B cell (primary cell): ENCODE measurements at regions not wholly inside any gene's neighbourhood (a gene's known extent, or its start where the extent isn't known, plus 50 kb on each side); places are given as distances from the start of the nearest gene placed in this dataset.

Experiments
- ATAC-seq: fragments of 200-7000 bp; cut with Tn5 transposase; one replicate; pipeline ENCODE4 v1.10.0; 2021; ENCODE audit warnings: low read depth, mild to moderate bottlenecking, moderate number of reproducible peaks, moderate library complexity
- CTCF ChIA-PET: fragments of 350-600 bp; sonication (Branson Sonifier 250); formaldehyde crosslinking; loops from one replicate; lab custom pipeline; 2021; ENCODE audit warnings: antibody characterized with exemption, inconsistent platforms; lab: Charles Lee
- POLR2A ChIA-PET: fragments of 350-600 bp; sonication (Branson Sonifier 250); formaldehyde crosslinking; loops from one replicate; lab custom pipeline; 2021; ENCODE audit warnings: antibody characterized with exemption; lab: Charles Lee
- DNase-seq: peaks from one replicate; pipeline ENCODE4 v3.0.0; 2013
- H2AFZ ChIP-seq: 2 replicates; pipeline ENCODE4 v1.6.1; 2012; ENCODE audit warnings: mild to moderate bottlenecking, low read depth, low read length; ENCODE audit not compliant: insufficient read depth, poor library complexity, severe bottlenecking
- H3K27ac ChIP-seq, 2 donors: 1 replicate in 1 of 2; 2 replicates in 1 of 2; pipeline ENCODE4 v1.5.1; 2012 to 2013; ENCODE audit warnings: low read length in 2 of 2, mild to moderate bottlenecking in 2 of 2, moderate library complexity in 1 of 2
- H3K27me3 ChIP-seq, 4 experiments: fragments of 200-600 bp in 1 of 4; sonication (generic) in 1 of 4; replicated peaks in 1 of 4; 1 replicate in 2 of 4; 2 replicates in 2 of 4; pipeline versions ENCODE4 v1.6.1 to v1.7.0; 2013 to 2016; ENCODE audit warnings: low read length in 3 of 4, mild to moderate bottlenecking in 2 of 4, mixed read lengths in 1 of 4, moderate library complexity in 1 of 4; ENCODE audit not compliant: insufficient read depth in 4 of 4, control insufficient read depth in 3 of 4; ENCODE audit errors: control extremely low read depth in 1 of 4
- H3K36me3 ChIP-seq, 2 experiments: replicated peaks in 1 of 2; 1 replicate in 1 of 2; 2 replicates in 1 of 2; pipeline versions ENCODE4 v1.6.1 to v1.7.1; 2013; ENCODE audit warnings: low read length in 1 of 2; ENCODE audit not compliant: insufficient read depth in 2 of 2, control insufficient read depth in 1 of 2; ENCODE audit errors: control extremely low read depth in 1 of 2, extremely low read depth in 1 of 2
- H3K4me1 ChIP-seq, 2 donors: fragments of 200-600 bp in 1 of 2; sonication (generic) in 1 of 2; 1 replicate in 1 of 2; 2 replicates in 1 of 2; pipeline versions ENCODE4 v1.5.1 to v1.6.1; 2013 to 2017; ENCODE audit warnings: low read length in 2 of 2; ENCODE audit not compliant: control insufficient read depth in 2 of 2, insufficient read depth in 2 of 2
- H3K4me2 ChIP-seq: replicated peaks from 2 replicates; pipeline ENCODE3; 2012; ENCODE audit warnings: mild to moderate bottlenecking, low read depth, low read length; ENCODE audit not compliant: poor library complexity, severe bottlenecking
- H3K4me3 ChIP-seq, 5 experiments: fragments of 200-600 bp in 1 of 5; sonication (generic) in 1 of 5; 1 replicate in 3 of 5; 2 replicates in 2 of 5; pipeline versions ENCODE4 v1.5.1 to v1.7.0; 2011 to 2016; ENCODE audit warnings: low read length in 4 of 5, mild to moderate bottlenecking in 4 of 5, low read depth in 2 of 5, control low read depth in 1 of 5, moderate library complexity in 1 of 5; ENCODE audit not compliant: insufficient read depth in 1 of 5; ENCODE audit errors: control extremely low read depth in 1 of 5, extremely low read depth in 1 of 5
- H3K79me2 ChIP-seq: fragments of 200-600 bp; sonication (generic); one replicate; pipeline ENCODE4 v1.6.0; 2016; ENCODE audit warnings: low read length; ENCODE audit not compliant: control insufficient read depth, insufficient read depth
- H3K9ac ChIP-seq: fragments of 200-600 bp; sonication (generic); 2 replicates; pipeline ENCODE4 v1.6.1; 2017; ENCODE audit warnings: mild to moderate bottlenecking, low read length, moderate library complexity
- H3K9me3 ChIP-seq, 3 donors: one replicate each; pipeline versions ENCODE4 v1.6.1 to v1.7.1; 2013; ENCODE audit warnings: low read length in 2 of 3; ENCODE audit not compliant: control insufficient read depth in 2 of 3, insufficient read depth in 1 of 3; ENCODE audit errors: control extremely low read depth in 1 of 3
- H4K20me1 ChIP-seq: 2 replicates; pipeline ENCODE4 v1.6.0; 2012; ENCODE audit warnings: mild to moderate bottlenecking, low read length; ENCODE audit not compliant: insufficient read depth, control insufficient read depth, poor library complexity, severe bottlenecking
- H3K27ac Mint-ChIP-seq: one replicate; pipeline ENCODE4 v1.8.0; 2021; ENCODE audit warnings: mixed read lengths
- H3K27me3 Mint-ChIP-seq: one replicate; pipeline ENCODE4 v1.8.0; 2021; ENCODE audit warnings: mixed read lengths
- H3K4me1 Mint-ChIP-seq: one replicate; pipeline ENCODE4 v1.8.0; 2021; ENCODE audit warnings: mixed read lengths
- H3K4me3 Mint-ChIP-seq: one replicate; pipeline ENCODE4 v1.8.0; 2021; ENCODE audit warnings: mixed read lengths
- H3K9me3 Mint-ChIP-seq: one replicate; pipeline ENCODE4 v1.8.0; 2022; ENCODE audit warnings: mixed read lengths; ENCODE audit not compliant: insufficient read depth
- CTCF ChIP-seq: fragments of 200-600 bp; IDR thresholded peaks from one replicate; pipeline ENCODE4 v1.8.0; 2022; ENCODE audit warnings: antibody characterized with exemption, mild to moderate bottlenecking
- EZH2 ChIP-seq: IDR thresholded peaks from 2 replicates; pipeline ENCODE4 v1.6.1; 2012; ENCODE audit warnings: borderline replicate concordance, low read depth, mild to moderate bottlenecking, moderate library complexity, low read length; ENCODE audit not compliant: insufficient read depth, poor library complexity, severe bottlenecking
- WGBS: methylation state at CpG from one replicate; pipeline ENCODE4 v1.1.5; 2013; ENCODE audit warnings: missing lambda C conversion rate; ENCODE audit not compliant: insufficient coverage; 5-methylcytosine and 5-hydroxymethylcytosine counted together
- intact Hi-C: fragments of 100-400 bp; cut with micrococcal nuclease; formaldehyde crosslinking; loops from one replicate; pipeline ENCODE4 v1.10.0; 2022

GRCh38 chr1:208556461-208556860, 312.3 kb upstream of the PLXNA2 start:
- Histone ChIP-seq H3K4me2 (no peak overlapping the region), H4K20me1 (no peaks in the 10 kb centered on the region), H3K27me3 (no peaks in the 10 kb centered on the region), H3K4me1 (no peaks in the 10 kb centered on the region), H3K27ac (no peak overlapping the region), H3K9ac (no peak overlapping the region), H3K9me3 (no peaks in the 10 kb centered on the region), H3K4me3 (no peak overlapping the region), H3K79me2 (no peaks in the 10 kb centered on the region), H3K36me3 (no peaks in the 10 kb centered on the region), H2AFZ (no peak overlapping the region)
- ATAC-seq (no peak), DNase-seq (no peak)
- TF ChIP-seq CTCF = no peak
- no peak for TF ChIP-seq EZH2
- no peaks in the 10 kb centered on the region for H3K9me3 Mint-ChIP-seq
- POLR2A ChIA-PET = no interaction called here
- CTCF ChIA-PET = no interaction called here
- no peak overlapping the region for H3K27ac Mint-ChIP-seq
- peaks cover 13% of the 10 kb centered on the region for H3K27me3 Mint-ChIP-seq
- intact Hi-C loops = no loop called here
- no peaks in the 10 kb centered on the region for H3K4me1 Mint-ChIP-seq
- no peak overlapping the region for H3K4me3 Mint-ChIP-seq
- WGBS = 100% methylated on average over 3 of the region's 6 CpGs

- Histone ChIP-seq H3K79me2 (no peaks in the 10 kb centered on the region), H3K9ac (no peak overlapping the region), H3K27ac (no peak overlapping the region), H3K9me3 (no peaks in the 10 kb centered on the region), H2AFZ (no peak overlapping the region), H3K4me2 (no peak overlapping the region), H3K27me3 (no peaks in the 10 kb centered on the region), H3K4me3 (no peak overlapping the region), H4K20me1 (no peaks in the 10 kb centered on the region), H3K36me3 (no peaks in the 10 kb centered on the region), H3K4me1 (no peaks in the 10 kb centered on the region)
- no peak for DNase-seq
- Mint-ChIP-seq H3K27ac (no peak overlapping the region), H3K4me1 (no peaks in the 10 kb centered on the region), H3K27me3 (peaks cover 6% of the 10 kb centered on the region), H3K4me3 (no peak overlapping the region), H3K9me3 (no peaks in the 10 kb centered on the region)
- ATAC-seq = no peak
- no peak for TF ChIP-seq EZH2
- no peak for TF ChIP-seq CTCF
- no CpG with 5 or more reads among the region's 2 CpGs for WGBS
- ChIA-PET POLR2A (no interaction called here), CTCF (no interaction called here)
- intact Hi-C loops = no loop called here
These were observed 313.0 kb upstream of the PLXNA2 start for GRCh38 chr1:208557046-208557722.
